ENCODE measurements at regions not wholly inside any gene's neighbourhood (a gene's known extent, or its start where the extent isn't known, plus 50 kb on each side); places are given as distances from the start of the nearest gene placed in this dataset.

DNA sequence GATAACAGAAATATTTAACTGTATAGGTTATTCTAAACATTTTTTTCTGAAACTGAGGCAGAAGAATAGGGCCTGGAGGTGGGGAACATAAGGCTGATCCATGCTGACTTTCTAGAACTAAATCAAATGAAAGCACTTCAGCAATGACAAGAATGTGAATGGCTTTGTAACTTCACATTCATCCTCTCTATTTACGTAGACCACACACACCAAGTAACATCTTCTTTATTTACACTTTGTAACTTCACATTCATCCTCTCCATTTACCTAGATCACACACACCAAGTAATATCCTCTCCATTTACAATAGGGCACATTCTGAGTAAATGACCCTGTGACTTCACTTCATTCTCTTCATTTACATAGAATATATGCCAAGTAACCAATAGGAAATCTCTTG is 251.8 kb upstream of the CDH9 start:
- H3K9ac ChIP-seq (replicated peaks; ENCODE audit: extremely low read depth, insufficient read depth, low read length), result no peak overlapping the region
- H3K4me3 ChIP-seq (replicated peaks in 1 of 3; ENCODE audit: insufficient read depth in 1 of 3, low read depth in 1 of 3, low read length in 3 of 3), result no peak overlapping the region
- DNase-seq (ENCODE audit: low read depth, low spot score), result no peak
- CTCF ChIA-PET, result no interaction called here
- H3K27ac ChIP-seq (ENCODE audit: insufficient read depth, low read depth, low read length), result no peak overlapping the region
- no peaks in the 10 kb centered on the region for H3K4me1 ChIP-seq (ENCODE audit: control insufficient read depth, extremely low read depth, insufficient read depth, low read length)
- H3K27me3 ChIP-seq (ENCODE audit: control insufficient read depth in 2 of 2, insufficient read depth in 2 of 2, low read length in 2 of 2), result no peaks in the 10 kb centered on the region
- BruUV-seq (replicated peaks), result no TSS peak
- no peaks in the 10 kb centered on the region for H3K79me2 ChIP-seq (ENCODE audit: control insufficient read depth, insufficient read depth, low read length)
- no peaks in the 10 kb centered on the region for H3K9me1 ChIP-seq (replicated peaks; ENCODE audit: control insufficient read depth, extremely low read depth, insufficient read depth, low read length)
- H4K20me1 ChIP-seq (replicated peaks; ENCODE audit: control insufficient read depth, extremely low read depth, insufficient read depth, low read length), result no peaks in the 10 kb centered on the region
- no peak overlapping the region for H3K4me2 ChIP-seq (ENCODE audit: insufficient read depth, low read length)
- intact Hi-C loops (cut with micrococcal nuclease), result no loop called here
- H3K9me3 ChIP-seq (replicated peaks; ENCODE audit: control insufficient read depth, insufficient read depth, low read length), result no peaks in the 10 kb centered on the region
- no peak for FAIRE-seq
- no peak overlapping the region for H2AFZ ChIP-seq (ENCODE audit: low read depth, low read length)
- TF ChIP-seq MYC (IDR thresholded peaks at IDR 0.05; ENCODE audit: low read depth, low read length) (no peak), POLR2A (IDR thresholded peaks at IDR 0.05; ENCODE audit: low read depth, low read length) (no peak), EZH2 (IDR thresholded peaks at IDR 0.05; ENCODE audit: borderline replicate concordance, low read depth, low read length, severe bottlenecking) (no peak), POLR2AphosphoS5 (IDR thresholded peaks at IDR 0.05; ENCODE audit: insufficient read depth, low read depth, low read length) (no peak), JUN (IDR thresholded peaks at IDR 0.05; ENCODE audit: borderline replicate concordance, insufficient read depth, insufficient read length, low read depth) (no peak), GATA2 (IDR thresholded peaks at IDR 0.05; ENCODE audit: insufficient read depth, insufficient read length, low read depth, low read length) (no peak), FOS (IDR thresholded peaks at IDR 0.05; ENCODE audit: borderline replicate concordance, insufficient read depth, low read length) (no peak)
- TF ChIP-seq, protein P1, sequence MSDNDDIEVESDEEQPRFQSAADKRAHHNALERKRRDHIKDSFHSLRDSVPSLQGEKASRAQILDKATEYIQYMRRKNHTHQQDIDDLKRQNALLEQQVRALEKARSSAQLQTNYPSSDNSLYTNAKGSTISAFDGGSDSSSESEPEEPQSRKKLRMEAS (IDR thresholded peaks at IDR 0.05; ENCODE audit: insufficient read depth, insufficient read length), result no peak
- TF ChIP-seq, protein P2, sequence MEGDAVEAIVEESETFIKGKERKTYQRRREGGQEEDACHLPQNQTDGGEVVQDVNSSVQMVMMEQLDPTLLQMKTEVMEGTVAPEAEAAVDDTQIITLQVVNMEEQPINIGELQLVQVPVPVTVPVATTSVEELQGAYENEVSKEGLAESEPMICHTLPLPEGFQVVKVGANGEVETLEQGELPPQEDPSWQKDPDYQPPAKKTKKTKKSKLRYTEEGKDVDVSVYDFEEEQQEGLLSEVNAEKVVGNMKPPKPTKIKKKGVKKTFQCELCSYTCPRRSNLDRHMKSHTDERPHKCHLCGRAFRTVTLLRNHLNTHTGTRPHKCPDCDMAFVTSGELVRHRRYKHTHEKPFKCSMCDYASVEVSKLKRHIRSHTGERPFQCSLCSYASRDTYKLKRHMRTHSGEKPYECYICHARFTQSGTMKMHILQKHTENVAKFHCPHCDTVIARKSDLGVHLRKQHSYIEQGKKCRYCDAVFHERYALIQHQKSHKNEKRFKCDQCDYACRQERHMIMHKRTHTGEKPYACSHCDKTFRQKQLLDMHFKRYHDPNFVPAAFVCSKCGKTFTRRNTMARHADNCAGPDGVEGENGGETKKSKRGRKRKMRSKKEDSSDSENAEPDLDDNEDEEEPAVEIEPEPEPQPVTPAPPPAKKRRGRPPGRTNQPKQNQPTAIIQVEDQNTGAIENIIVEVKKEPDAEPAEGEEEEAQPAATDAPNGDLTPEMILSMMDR (IDR thresholded peaks at IDR 0.05; ENCODE audit: extremely low read depth in 1 of 2, insufficient read depth in 1 of 2, low read depth in 1 of 2, low read length in 2 of 2), result no peak
- H3K36me3 ChIP-seq (ENCODE audit: control insufficient read depth in 2 of 2, extremely low read depth in 1 of 2, insufficient read depth in 2 of 2, low read length in 2 of 2), result no peaks in the 10 kb centered on the region
- POLR2A ChIA-PET, result no interaction called here
- dilution Hi-C loops (cut with MboI; ENCODE audit: extremely low pct_ligation_motif_present, low sequenced_read_pairs), result no loop called here

All from endothelial cell of umbilical vein (primary cell).